NB4 (cell line): ENCODE measurements at regions not wholly inside any gene's neighbourhood (a gene's known extent, or its start where the extent isn't known, plus 50 kb on each side); places are given as distances from the start of the nearest gene placed in this dataset.
"Not testable (repeated sequence)": the region's sequence is repeated elsewhere in the genome, so short reads cannot be mapped to it uniquely, and the experiment has no call there.

Source experiments
- DNase-seq: peaks from one replicate; pipeline ENCODE4 v3.0.0; 2010; ENCODE audit warnings: low read depth
- H3K4me3 ChIP-seq: one replicate; pipeline ENCODE4 v1.5.1; 2011; ENCODE audit warnings: mild to moderate bottlenecking, low read depth, low read length, moderate library complexity
- MYC ChIP-seq: IDR thresholded peaks from 2 replicates; pipeline ENCODE4 v1.6.1; 2011; ENCODE audit warnings: low read depth, low read length
- POLR2A ChIP-seq: IDR thresholded peaks from 2 replicates; pipeline ENCODE4 v1.6.1; 2011; ENCODE audit warnings: mild to moderate bottlenecking; ENCODE audit not compliant: insufficient read length; ENCODE audit errors: extremely low read depth
- TF ChIP-seq, protein P1 (sequence below): IDR thresholded peaks from 2 replicates; pipeline ENCODE4 v1.6.1; 2011; ENCODE audit warnings: low read depth, low read length
- TF ChIP-seq, protein P2 (sequence below): IDR thresholded peaks from one replicate; pipeline ENCODE4 v1.5.1; 2012; ENCODE audit warnings: low read depth, low read length

DNA sequence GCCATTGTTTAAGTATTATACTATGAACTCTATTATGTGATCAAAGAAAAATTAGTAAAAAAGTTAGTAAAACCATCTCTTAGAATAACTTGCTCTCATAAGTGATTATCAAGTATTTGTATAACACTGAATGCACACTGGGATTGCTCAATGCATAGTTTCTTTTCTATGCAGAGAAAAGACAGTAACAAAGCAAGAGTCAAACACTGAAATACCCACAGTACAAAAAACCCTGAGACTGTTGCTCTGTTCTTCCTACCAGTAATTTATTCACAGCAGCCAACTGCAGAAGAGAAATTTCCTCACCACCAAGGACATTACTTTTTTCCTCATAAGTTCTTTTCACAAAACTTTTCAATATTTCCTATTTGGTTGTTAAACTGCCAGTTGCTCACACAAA is 634.4 kb downstream of the DTWD2 start:
- H3K4me3 ChIP-seq: no peak overlapping the region
- no peak for TF ChIP-seq POLR2A
- TF ChIP-seq, protein P1, sequence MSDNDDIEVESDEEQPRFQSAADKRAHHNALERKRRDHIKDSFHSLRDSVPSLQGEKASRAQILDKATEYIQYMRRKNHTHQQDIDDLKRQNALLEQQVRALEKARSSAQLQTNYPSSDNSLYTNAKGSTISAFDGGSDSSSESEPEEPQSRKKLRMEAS: no peak
- TF ChIP-seq, protein P2, sequence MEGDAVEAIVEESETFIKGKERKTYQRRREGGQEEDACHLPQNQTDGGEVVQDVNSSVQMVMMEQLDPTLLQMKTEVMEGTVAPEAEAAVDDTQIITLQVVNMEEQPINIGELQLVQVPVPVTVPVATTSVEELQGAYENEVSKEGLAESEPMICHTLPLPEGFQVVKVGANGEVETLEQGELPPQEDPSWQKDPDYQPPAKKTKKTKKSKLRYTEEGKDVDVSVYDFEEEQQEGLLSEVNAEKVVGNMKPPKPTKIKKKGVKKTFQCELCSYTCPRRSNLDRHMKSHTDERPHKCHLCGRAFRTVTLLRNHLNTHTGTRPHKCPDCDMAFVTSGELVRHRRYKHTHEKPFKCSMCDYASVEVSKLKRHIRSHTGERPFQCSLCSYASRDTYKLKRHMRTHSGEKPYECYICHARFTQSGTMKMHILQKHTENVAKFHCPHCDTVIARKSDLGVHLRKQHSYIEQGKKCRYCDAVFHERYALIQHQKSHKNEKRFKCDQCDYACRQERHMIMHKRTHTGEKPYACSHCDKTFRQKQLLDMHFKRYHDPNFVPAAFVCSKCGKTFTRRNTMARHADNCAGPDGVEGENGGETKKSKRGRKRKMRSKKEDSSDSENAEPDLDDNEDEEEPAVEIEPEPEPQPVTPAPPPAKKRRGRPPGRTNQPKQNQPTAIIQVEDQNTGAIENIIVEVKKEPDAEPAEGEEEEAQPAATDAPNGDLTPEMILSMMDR: no peak
- TF ChIP-seq MYC: no peak
- DNase-seq: no peak

- DNase-seq: no peak
- TF ChIP-seq, protein P2: no peak
- TF ChIP-seq POLR2A: no peak
- TF ChIP-seq MYC: no peak
- TF ChIP-seq, protein P1: no peak
- no peak overlapping the region for H3K4me3 ChIP-seq
Observed at GRCh38 chr5:118336468-118336867, 651.9 kb downstream of the DTWD2 start.

GRCh38 chr5:118327389-118327788 is 661.0 kb downstream of the DTWD2 start:
- TF ChIP-seq, protein P2: no peak
- TF ChIP-seq POLR2A (no peak), MYC (no peak)
- TF ChIP-seq, protein P1: no peak
- no peak for DNase-seq
- no peak overlapping the region for H3K4me3 ChIP-seq

GRCh38 chr5:118326481-118327045 is 661.8 kb downstream of the DTWD2 start:
- no peak for DNase-seq
- H3K4me3 ChIP-seq: no peak overlapping the region
- TF ChIP-seq POLR2A (no peak), MYC (no peak)
- TF ChIP-seq, protein P2: no peak
- TF ChIP-seq, protein P1: no peak

DNA sequence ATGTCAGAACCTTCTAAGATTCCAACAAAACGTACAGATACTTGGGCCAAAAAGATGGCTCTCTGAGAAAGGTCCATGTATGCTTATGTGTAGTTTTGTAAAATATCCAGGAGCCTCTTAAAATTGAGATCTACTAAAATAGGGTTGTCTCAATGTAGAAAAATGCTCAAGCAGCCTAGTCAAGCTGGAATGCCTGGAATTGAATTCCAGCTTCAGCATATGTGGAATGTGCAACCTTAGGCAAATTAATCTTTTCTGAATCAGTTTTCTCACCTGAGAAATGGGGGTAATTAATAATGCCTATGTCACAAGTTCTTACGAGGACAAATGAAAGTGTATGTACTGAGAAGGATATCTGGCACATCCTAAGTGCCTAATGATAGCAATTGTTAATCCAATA is 662.4 kb downstream of the DTWD2 start:
- DNase-seq: no peak
- TF ChIP-seq MYC (no peak), POLR2A (no peak)
- TF ChIP-seq, protein P1: no peak
- TF ChIP-seq, protein P2: no peak
- no peak overlapping the region for H3K4me3 ChIP-seq

DNA sequence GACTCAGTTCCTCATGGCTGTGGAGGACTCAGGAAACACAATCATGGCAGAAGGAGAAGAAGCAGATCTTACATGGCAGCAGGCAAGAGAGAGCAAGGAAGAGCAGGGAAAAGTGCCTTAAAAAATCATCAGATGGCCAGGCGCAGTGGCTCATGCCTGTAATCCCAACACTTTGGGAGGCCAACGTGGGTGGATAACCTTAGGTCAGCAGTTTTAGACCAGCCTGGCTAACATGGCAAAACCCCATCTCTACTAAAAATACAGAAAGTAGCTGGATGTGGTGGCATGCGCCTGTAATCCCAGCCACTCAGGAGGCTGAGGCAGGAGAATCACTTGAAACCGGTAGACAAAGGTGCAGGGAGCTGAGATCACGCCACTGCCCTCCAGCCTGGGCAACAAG is 664.6 kb downstream of the DTWD2 start:
- DNase-seq: not testable (repeated sequence)

More for the DNA sequence above, 664.6 kb downstream of the DTWD2 start:
- not testable (repeated sequence) for H3K4me3 ChIP-seq
